GM19438 (cell line): ENCODE measurements at regions not wholly inside any gene's neighbourhood (a gene's known extent, or its start where the extent isn't known, plus 50 kb on each side); places are given as distances from the start of the nearest gene placed in this dataset.

ENCODE experiments used
- ATAC-seq: cut with Tn5 transposase; IDR thresholded peaks from one replicate; pipeline ENCODE4 v1.9.1; 2021; ENCODE audit warnings: low read depth; ENCODE audit not compliant: unreplicated experiment

GRCh38 chr2:60003076-60003475 is 550.4 kb downstream of the BCL11A start:
- no peak for ATAC-seq

DNA sequence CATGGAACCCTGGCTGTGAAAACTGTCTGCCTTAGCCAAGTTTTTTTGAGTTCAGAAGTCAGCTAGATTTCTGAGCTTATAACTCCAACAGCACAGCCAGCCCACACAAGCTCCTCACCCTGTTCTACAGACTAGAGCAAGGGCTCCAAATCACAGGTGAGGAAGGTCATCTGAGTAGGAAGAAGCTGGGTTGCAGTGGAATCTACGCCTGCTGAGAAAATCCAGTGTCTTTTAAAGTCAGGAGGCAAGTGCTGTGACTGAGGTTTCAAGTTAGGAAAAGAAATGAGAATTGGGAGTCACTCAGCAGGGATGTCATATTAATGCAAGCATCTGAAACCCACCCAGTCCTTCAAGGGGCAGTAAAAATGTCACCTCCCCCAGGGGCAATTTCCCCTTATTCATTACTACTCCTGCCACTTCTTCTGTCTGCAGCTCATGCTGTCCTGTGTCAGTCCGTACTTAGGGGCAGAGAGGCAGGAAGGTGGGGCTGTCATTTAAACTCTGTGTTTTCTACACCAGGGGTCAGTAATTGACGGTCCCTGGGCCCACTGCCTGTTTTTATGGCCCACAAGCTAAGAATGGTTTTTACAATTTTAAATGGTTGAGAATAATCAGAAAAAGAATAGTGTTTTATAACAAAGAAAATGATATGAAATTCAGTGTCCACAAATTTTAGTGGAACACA is 551.1 kb downstream of the BCL11A start:
- ATAC-seq, result no peak

DNA sequence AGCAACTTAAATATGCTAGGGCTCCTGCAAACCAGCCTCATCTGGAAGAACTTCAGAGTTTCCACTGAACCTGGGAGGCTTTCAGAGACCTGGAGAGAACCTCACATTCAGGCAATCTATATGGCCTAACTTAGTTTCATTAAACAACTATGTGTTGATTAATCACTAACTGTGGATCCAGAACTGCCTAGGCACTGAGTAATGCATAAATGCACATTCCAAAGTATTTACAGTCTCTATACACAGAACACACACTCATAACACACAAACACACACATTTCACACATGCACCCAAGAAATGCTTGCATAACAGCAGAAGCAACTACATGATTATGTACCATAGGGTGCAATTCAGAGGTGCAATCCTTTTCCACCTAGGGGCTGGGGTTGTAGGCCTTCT is 552.8 kb downstream of the BCL11A start:
- no peak for ATAC-seq

DNA sequence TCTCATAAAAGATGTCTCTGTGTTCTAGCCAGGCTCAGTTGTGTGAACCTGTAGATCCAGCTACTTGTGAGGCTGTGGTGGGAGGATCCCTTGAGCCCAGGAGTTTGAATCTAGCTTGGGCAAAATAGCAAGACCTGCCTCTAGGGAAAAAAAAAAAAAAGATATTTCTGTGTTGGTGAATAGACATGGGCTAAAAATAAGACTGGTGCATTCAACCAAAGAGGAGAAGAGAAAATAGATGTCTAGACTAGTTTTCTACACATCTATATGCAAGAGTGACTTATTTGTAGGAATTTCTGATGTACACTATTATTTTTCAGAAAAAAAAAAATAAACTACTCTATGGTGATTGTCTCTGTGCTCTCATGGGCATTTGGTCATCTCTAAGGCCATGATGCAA is 555.1 kb downstream of the BCL11A start:
- ATAC-seq, result no peak

DNA sequence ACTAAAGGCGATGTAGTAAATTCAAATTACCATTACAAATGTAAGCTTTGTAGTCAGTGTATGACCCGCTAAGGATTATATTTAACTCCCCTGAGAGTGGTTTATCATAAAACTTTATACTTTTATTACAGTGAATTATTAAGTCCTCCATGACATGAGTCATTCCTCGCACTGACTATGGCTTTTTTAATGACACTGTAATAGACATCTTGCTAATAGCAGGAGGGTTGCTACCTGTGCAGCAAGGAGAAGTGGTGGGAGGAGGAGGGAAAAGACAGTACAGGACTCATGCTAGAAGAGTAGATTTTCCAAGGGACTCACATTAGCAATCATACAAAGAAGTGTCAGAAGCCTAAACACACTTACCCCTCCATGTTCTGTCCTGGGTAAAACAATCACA is 556.1 kb downstream of the BCL11A start:
- no peak for ATAC-seq

DNA sequence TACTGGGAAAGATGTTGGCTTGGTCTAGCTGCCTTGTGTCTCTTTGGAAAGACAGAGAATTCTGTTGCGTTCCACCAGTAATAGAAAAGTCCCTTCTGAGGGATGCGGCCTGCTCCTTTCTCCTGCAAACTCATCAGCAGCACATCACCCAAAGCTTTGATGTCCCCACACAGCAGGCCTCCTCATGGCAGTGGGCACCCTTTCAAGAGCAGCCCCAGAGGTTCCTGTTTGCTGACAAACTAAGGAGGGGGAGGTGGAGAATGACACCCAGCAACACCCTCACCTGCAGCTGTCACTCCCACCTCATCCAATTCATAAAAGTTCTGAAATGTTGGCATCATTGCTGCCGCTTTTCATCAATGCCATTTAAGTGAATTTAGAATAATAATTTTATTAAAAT is 556.6 kb downstream of the BCL11A start:
- no peak for ATAC-seq

- no peak for ATAC-seq
Measured at GRCh38 chr2:59993726-59994125, 559.7 kb downstream of the BCL11A start.

- ATAC-seq, result no peak
Measured at GRCh38 chr2:59988341-59988740, 565.1 kb downstream of the BCL11A start.

DNA sequence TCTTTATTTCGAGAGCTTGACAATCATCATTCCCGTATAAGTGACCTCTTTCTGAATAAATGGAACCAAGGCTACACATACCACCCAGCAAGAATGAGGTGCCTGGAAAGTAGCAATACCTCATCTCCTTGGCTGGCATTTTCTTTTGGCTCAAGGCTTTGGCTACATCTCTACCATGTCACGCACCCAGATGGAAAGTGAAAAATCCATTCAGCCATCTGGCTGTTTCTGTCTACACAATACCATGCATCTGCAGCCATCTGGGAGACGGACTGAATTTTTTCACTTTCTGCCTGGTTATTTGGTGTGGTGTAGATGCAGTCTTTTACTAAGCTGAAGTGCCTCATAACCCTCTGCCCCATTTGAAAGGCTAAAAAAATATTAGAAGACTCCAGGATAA is 566.9 kb downstream of the BCL11A start:
- no peak for ATAC-seq

DNA sequence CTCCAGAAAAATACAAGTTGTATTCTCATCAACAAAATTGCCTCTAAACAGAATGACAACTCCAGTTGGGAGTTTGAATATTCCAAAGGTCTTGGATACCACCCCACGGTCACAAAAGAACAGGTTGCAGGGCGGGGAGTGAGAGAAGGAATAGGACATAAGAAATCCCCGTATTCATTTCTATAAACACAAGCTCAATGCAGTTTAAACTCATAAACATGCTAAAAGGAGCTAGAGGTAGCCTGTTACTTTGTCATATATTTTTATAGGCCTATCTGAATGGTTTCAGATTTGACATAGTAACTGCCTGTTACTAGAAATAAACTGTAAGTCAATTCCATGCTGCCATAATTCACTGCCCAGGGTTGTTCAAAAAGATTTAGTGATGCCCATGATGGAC is 567.5 kb downstream of the BCL11A start:
- no peak for ATAC-seq

- no peak for ATAC-seq
Measured at GRCh38 chr2:59974051-59974766, 579.2 kb downstream of the BCL11A start.

DNA sequence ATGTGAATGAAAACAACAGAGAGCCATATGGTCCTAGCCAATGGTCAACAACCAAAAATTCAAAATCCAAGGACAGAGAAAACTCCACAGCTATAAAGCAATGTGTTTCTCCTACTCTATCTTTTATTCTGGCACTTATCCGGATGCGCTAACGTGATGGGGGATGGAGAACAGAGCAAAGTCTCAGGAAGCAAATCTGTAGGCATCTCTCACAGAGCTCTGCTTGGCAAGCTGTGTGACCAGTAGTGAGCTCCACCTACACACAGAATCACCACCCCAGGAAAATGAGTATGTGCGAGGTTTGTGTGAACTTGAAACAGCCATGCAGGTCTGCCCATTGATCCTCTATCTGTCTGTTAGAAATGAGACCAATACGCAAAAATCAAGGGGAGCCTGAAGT is 584.3 kb downstream of the BCL11A start:
- ATAC-seq, result no peak

DNA sequence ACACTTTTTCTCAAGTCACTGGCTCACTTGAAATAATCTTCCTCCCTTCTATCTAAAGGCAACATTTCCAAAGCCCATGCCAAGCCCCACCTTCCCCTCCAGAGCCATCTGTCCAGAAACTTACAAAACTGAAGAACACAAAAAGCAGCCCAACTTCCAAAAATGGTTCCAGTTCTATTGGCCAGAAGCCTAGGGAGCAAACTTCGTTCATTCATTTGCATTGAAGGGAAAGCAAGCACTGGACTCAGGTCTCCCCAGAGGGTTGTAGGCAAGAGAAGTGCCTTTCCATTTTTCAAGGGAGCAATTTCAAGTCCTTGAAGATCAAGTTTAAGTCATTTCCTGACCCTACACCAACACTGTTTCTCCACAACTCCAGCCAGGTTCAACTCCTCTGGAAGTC is 585.0 kb downstream of the BCL11A start:
- no peak for ATAC-seq

GRCh38 chr2:59967691-59968090 is 585.8 kb downstream of the BCL11A start:
- no peak for ATAC-seq

GRCh38 chr2:59963157-59963556 is 590.3 kb downstream of the BCL11A start:
- ATAC-seq, result no peak

DNA sequence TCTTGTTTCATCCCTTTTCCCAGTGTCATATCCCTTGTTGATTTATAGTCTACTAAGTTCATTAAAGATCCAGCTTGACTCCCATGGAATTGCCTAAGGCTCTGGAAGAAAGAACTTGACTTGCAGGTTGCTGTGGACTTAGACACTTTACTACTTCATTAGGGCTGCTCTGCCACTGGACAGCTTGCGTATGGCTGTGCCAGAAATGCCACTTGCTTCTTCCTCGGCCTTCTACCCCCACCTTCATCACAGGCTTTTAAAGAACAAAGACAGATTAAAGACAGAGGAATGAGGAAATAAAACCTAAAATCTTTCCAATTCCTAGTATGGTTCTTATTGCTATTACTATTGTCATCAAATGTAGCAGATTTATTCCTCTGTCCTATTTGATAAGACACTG is 591.7 kb downstream of the BCL11A start:
- ATAC-seq, result no peak

- no peak for ATAC-seq
Measured at GRCh38 chr2:59959944-59960343, 593.5 kb downstream of the BCL11A start.

GRCh38 chr2:59957504-59957903 is 596.0 kb downstream of the BCL11A start:
- no peak for ATAC-seq

DNA sequence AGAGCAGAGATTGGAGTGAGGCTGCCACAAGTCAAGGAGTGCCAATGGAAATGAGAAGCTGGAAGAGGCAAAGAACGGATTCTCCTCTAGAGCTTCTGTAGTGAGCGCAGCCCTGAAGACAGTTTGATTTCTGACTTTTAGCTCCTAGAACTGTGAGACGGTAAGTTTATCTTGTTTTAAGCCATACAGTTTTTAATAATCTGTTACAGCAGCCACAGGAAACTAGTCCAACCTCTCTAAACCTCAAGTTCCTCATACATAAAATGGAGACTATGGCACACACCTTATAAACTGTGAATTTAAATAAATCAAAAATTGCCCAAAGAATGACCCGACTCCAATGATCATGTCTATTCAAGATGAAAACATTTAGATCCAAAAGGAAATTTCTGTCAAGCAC is 596.5 kb downstream of the BCL11A start:
- ATAC-seq, result no peak

- ATAC-seq, result no peak
Measured at GRCh38 chr2:59947917-59948541, 605.4 kb downstream of the BCL11A start.

DNA sequence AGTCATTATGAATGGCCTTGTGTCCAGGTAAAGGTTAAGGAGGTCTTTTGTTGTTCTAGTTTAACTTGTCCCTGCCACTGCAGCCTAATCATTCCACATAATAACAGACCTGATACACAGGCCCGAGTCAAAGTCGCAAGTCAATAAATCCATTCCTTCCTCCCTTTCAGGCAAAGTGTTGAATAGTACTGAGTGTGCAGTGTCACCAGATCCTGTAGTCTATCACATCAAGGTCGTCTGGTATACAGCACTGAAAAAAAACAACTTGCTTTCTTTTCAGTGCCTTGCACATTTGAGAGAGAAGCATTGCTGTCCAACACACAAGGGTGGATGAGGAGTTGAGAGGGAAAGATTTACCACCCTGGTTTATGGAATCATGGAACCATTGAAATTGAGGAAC is 606.2 kb downstream of the BCL11A start:
- ATAC-seq, result no peak

GRCh38 chr2:59939236-59939635 is 614.2 kb downstream of the BCL11A start:
- ATAC-seq, result no peak
